DND-41 (cell line): ENCODE measurements at regions not wholly inside any gene's neighbourhood (a gene's known extent, or its start where the extent isn't known, plus 50 kb on each side); places are given as distances from the start of the nearest gene placed in this dataset.

Source experiments
- ATAC-seq: fragments of 200-7000 bp; cut with Tn5 transposase; 3 replicates; pipeline ENCODE4 v1.9.1; 2021; ENCODE audit warnings: low read depth; ENCODE audit not compliant: insufficient read depth
- DNase-seq: peaks from one replicate; pipeline ENCODE4 v3.0.0-alpha.2; 2020
- H2AFZ ChIP-seq: 2 replicates; pipeline ENCODE4 v1.6.0; 2012; ENCODE audit warnings: low read depth, low read length
- H3K27ac ChIP-seq: 2 replicates; pipeline ENCODE4 v1.5.1; 2012; ENCODE audit warnings: low read length, inconsistent platforms
- H3K27me3 ChIP-seq: fragments of 200-600 bp; sonication (generic); 2 replicates; pipeline ENCODE4 v1.6.0; 2012; ENCODE audit warnings: low read length, mild to moderate bottlenecking, inconsistent platforms; ENCODE audit not compliant: insufficient read depth, poor library complexity
- H3K36me3 ChIP-seq: 2 replicates; pipeline ENCODE4 v1.5.1; 2012; ENCODE audit warnings: low read length, inconsistent platforms; ENCODE audit not compliant: insufficient read depth
- H3K4me1 ChIP-seq: 2 replicates; pipeline ENCODE4 v1.5.1; 2012; ENCODE audit warnings: mild to moderate bottlenecking, low read length; ENCODE audit not compliant: insufficient read depth
- H3K4me2 ChIP-seq: 2 replicates; pipeline ENCODE4 v1.6.0; 2012; ENCODE audit warnings: mild to moderate bottlenecking, moderate library complexity, low read length, inconsistent platforms; ENCODE audit not compliant: insufficient read depth
- H3K4me3 ChIP-seq, 2 experiments: fragments of 200-600 bp in 1 of 2; shearing (Covaris generic) in 1 of 2; 2 replicates each; pipeline ENCODE4 v1.5.1; 2012 to 2016; ENCODE audit warnings: inconsistent platforms in 2 of 2, low read length in 2 of 2, mild to moderate bottlenecking in 2 of 2, low read depth in 1 of 2, moderate library complexity in 1 of 2
- H3K79me2 ChIP-seq: 2 replicates; pipeline ENCODE4 v1.6.0; 2012; ENCODE audit warnings: low read length, inconsistent platforms; ENCODE audit not compliant: insufficient read depth
- H3K9ac ChIP-seq: 2 replicates; pipeline ENCODE4 v1.6.0; 2012; ENCODE audit warnings: low read depth, mild to moderate bottlenecking, inconsistent platforms, low read length, moderate library complexity
- H3K9me3 ChIP-seq: 2 replicates; pipeline ENCODE4 v1.5.1; 2012; ENCODE audit warnings: low read length, moderate library complexity, mild to moderate bottlenecking, inconsistent platforms; ENCODE audit not compliant: insufficient read depth, severe bottlenecking
- H4K20me1 ChIP-seq: 2 replicates; pipeline ENCODE4 v1.6.0; 2012; ENCODE audit warnings: low read length; ENCODE audit not compliant: insufficient read depth
- CTCF ChIP-seq: IDR thresholded peaks from 2 replicates; pipeline ENCODE4 v1.5.1; 2012; ENCODE audit warnings: borderline replicate concordance, low read length, moderate library complexity, mild to moderate bottlenecking; ENCODE audit not compliant: poor library complexity, severe bottlenecking; ENCODE audit errors: extremely low read depth
- EZH2 ChIP-seq: IDR thresholded peaks from 3 replicates; pipeline ENCODE4 v1.6.1; 2012; ENCODE audit warnings: borderline replicate concordance, low read depth, mild to moderate bottlenecking, moderate library complexity, low read length, inconsistent platforms; ENCODE audit not compliant: severe bottlenecking

DNA sequence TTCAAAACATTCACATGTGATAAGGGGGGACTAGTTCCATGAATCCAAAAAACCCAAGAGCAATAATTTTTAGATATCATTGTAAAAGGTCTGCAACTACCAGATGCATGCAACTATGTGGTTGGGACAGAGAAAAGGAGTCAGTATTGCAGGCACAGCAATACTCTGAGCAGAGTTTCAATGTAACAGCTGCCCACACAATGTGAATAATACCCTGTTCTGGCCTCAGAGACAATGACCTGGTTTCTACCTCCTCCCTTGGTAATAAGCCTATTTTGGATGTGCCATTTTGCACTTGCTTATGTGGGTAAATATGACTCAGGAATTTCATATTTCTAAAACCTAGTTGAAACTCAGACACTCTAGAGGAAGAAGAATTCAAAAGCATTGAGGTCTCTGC is 194.8 kb upstream of the RASGEF1B start:
- Histone ChIP-seq H3K36me3 (no peaks in the 10 kb centered on the region), H3K79me2 (no peaks in the 10 kb centered on the region), H4K20me1 (no peaks in the 10 kb centered on the region), H3K9ac (no peak overlapping the region), H2AFZ (no peak overlapping the region), H3K4me1 (no peaks in the 10 kb centered on the region), H3K4me2 (no peak overlapping the region), H3K27me3 (no peaks in the 10 kb centered on the region), H3K4me3 (no peak overlapping the region), H3K9me3 (no peaks in the 10 kb centered on the region), H3K27ac (no peak overlapping the region)
- TF ChIP-seq CTCF (no peak), EZH2 (no peak)
- ATAC-seq = no peak
- no peak for DNase-seq

- Histone ChIP-seq H2AFZ (no peak overlapping the region), H3K27me3 (no peaks in the 10 kb centered on the region), H4K20me1 (no peaks in the 10 kb centered on the region), H3K9ac (no peak overlapping the region), H3K4me2 (no peak overlapping the region), H3K4me1 (no peaks in the 10 kb centered on the region), H3K36me3 (no peaks in the 10 kb centered on the region), H3K79me2 (no peaks in the 10 kb centered on the region), H3K4me3 (no peak overlapping the region), H3K9me3 (no peaks in the 10 kb centered on the region), H3K27ac (no peak overlapping the region)
- DNase-seq = no peak
- no peak for TF ChIP-seq EZH2
- TF ChIP-seq CTCF = no peak
- no peak for ATAC-seq
These were observed 193.9 kb upstream of the RASGEF1B start for GRCh38 chr4:81665649-81666048.

DNA sequence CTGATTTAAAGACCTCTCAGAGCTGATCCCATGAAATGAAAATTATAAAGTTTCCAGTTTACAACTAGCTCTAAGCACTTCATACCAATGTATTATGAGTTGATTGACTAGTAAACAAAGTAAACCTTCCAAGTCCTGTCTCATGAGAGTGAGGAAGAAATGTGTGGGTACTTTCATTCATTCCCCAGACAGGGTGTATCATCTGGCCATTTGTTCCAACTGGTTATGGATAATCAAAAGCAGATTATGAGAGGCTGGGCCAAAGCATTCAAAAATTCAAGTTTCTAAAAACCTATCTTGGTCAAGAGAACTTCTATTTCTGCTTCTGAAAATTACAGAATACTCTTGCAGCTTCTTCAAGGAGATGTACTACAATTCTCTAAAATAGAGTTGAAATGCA is 193.3 kb upstream of the RASGEF1B start:
- no peaks in the 10 kb centered on the region for H3K27me3 ChIP-seq
- H3K4me2 ChIP-seq = no peak overlapping the region
- no peaks in the 10 kb centered on the region for H3K4me1 ChIP-seq
- no peak for TF ChIP-seq CTCF
- TF ChIP-seq EZH2 = no peak
- DNase-seq (no peak), ATAC-seq (no peak)
- H3K27ac ChIP-seq = no peak overlapping the region
- H3K4me3 ChIP-seq = no peak overlapping the region
- no peaks in the 10 kb centered on the region for H3K79me2 ChIP-seq
- H3K9ac ChIP-seq = no peak overlapping the region
- H3K9me3 ChIP-seq = no peaks in the 10 kb centered on the region
- H2AFZ ChIP-seq = no peak overlapping the region
- H4K20me1 ChIP-seq = no peaks in the 10 kb centered on the region
- H3K36me3 ChIP-seq = no peaks in the 10 kb centered on the region

DNA sequence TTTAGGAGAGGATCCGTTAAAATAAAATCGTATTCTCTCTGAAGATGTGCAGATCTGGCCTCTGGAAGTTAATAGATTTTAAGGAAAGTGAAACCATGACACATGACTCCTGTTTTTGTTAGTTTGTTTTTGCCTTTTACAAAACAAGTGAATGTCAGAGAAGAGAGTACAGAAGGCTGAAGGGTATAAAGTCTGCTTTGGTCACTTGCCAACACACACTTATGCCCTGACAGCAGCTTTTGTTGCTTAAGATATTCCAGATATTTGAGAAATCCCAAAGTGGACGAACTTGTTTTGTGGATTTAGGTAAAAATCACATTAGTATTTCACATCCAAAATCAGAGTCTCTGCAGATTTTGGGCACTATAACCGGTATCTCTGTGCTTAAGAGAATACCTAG is 192.4 kb upstream of the RASGEF1B start:
- Histone ChIP-seq H3K27me3 (no peaks in the 10 kb centered on the region), H3K9me3 (no peaks in the 10 kb centered on the region), H3K9ac (no peak overlapping the region), H3K27ac (no peak overlapping the region), H2AFZ (no peak overlapping the region), H3K4me3 (no peak overlapping the region), H4K20me1 (no peaks in the 10 kb centered on the region), H3K4me1 (no peaks in the 10 kb centered on the region), H3K36me3 (no peaks in the 10 kb centered on the region), H3K4me2 (no peak overlapping the region), H3K79me2 (no peaks in the 10 kb centered on the region)
- TF ChIP-seq EZH2 (no peak), CTCF (no peak)
- DNase-seq (no peak), ATAC-seq (no peak)
